Spleen (tissue), 11 donors: ENCODE measurements at regions not wholly inside any gene's neighbourhood (a gene's known extent, or its start where the extent isn't known, plus 50 kb on each side); places are given as distances from the start of the nearest gene placed in this dataset.
"Not testable (repeated sequence)": the region's sequence is repeated elsewhere in the genome, so short reads cannot be mapped to it uniquely, and the experiment has no call there.

Experiments
- DNase-seq: peaks from one replicate; pipeline ENCODE4 v3.0.0-alpha.2; 2020
- H3K27ac ChIP-seq, 8 donors: fragments of 200-600 bp; sonication (generic) in 7 of 8; 1 replicate in 4 of 8; 2 replicates in 4 of 8; pipeline versions ENCODE4 v1.5.0 to v1.8.0; 2016 to 2021; ENCODE audit warnings: inconsistent platforms in 4 of 8, mild to moderate bottlenecking in 4 of 8, moderate library complexity in 1 of 8
- H3K27me3 ChIP-seq, 7 donors: fragments of 200-600 bp; sonication (generic) in 6 of 7; replicated peaks in 1 of 7; 1 replicate in 4 of 7; 2 replicates in 3 of 7; pipeline versions ENCODE4 v1.5.0 to v1.8.0; 2016 to 2021; ENCODE audit warnings: inconsistent platforms in 3 of 7, mild to moderate bottlenecking in 1 of 7
- H3K36me3 ChIP-seq, 6 donors: fragments of 200-600 bp; sonication (generic) in 5 of 6; 1 replicate in 4 of 6; 2 replicates in 2 of 6; pipeline versions ENCODE4 v1.5.0 to v1.8.0; 2016 to 2021; ENCODE audit warnings: inconsistent platforms in 2 of 6
- H3K4me1 ChIP-seq, 6 donors: fragments of 200-600 bp; sonication (generic) in 5 of 6; 1 replicate in 3 of 6; 2 replicates in 3 of 6; pipeline versions ENCODE4 v1.5.0 to v1.8.0; 2016 to 2021; ENCODE audit warnings: inconsistent platforms in 3 of 6
- H3K4me3 ChIP-seq, 8 donors: fragments of 200-600 bp; sonication (generic) in 7 of 8; 1 replicate in 4 of 8; 2 replicates in 4 of 8; pipeline versions ENCODE4 v1.5.0 to v1.8.0; 2016 to 2021; ENCODE audit warnings: inconsistent platforms in 4 of 8, mild to moderate bottlenecking in 4 of 8, moderate library complexity in 2 of 8
- H3K9me3 ChIP-seq, 8 donors: fragments of 200-600 bp; sonication (generic) in 7 of 8; 1 replicate in 4 of 8; 2 replicates in 4 of 8; pipeline versions ENCODE4 v1.5.0 to v1.8.0; 2016 to 2021; ENCODE audit warnings: inconsistent platforms in 4 of 8
- CTCF ChIP-seq, 11 experiments: fragments of 200-600 bp in 7 of 11; fragments of 450-650 bp in 4 of 11; sonication (generic) in 4 of 11; IDR thresholded peaks in 8 of 11; conservative IDR thresholded peaks in 3 of 11; 1 replicate in 7 of 11; 2 replicates in 4 of 11; pipeline versions ENCODE4 v1.4.0 to v1.8.0; 2016 to 2021; ENCODE audit warnings: antibody characterized with exemption in 11 of 11, inconsistent platforms in 4 of 11, mild to moderate bottlenecking in 1 of 11
- POLR2A ChIP-seq, 3 donors: fragments of 450-650 bp; IDR thresholded peaks; one replicate each; pipeline ENCODE4 v1.5.1; 2017; ENCODE audit warnings: antibody characterized with exemption in 3 of 3, mild to moderate bottlenecking in 1 of 3
- POLR2AphosphoS5 ChIP-seq, 3 donors: sonication (generic); formaldehyde crosslinking; IDR thresholded peaks; one replicate each; pipeline ENCODE4 v1.5.1; 2017; ENCODE audit warnings: antibody characterized with exemption in 3 of 3
- whole genome bisulfite sequencing, 5 donors: extraction: QIAGEN DNeasy Blood & Tissue Kit in 3 of 5; methylation state at CpG; one replicate each; pipeline versions ENCODE4 v1.1.5 to v1.1.7; 2013 to 2018; 5-methylcytosine and 5-hydroxymethylcytosine counted together
- intact Hi-C: fragments of 100-400 bp; cut with DNase I; formaldehyde crosslinking; loops from one replicate; pipeline ENCODE4 v1.15.0; 2023; ENCODE audit warnings: low total_unique reads
- donor health status: healthy with polysubstance abuse.
- donor health status: DM: no; HTN: no; CAD: no; lungs with moderate emphysema.
- donor health status: DM: no; HTN: no; CAD: no.
- donor health status: Bipolar disorder and iron deficiency.
- donor health status: healthy.
- donor health status: DM: no; HTN: no; CAD: no.
- donor health status: DM: yes; HTN: yes; CAD: no.

GRCh38 chr9:90702441-90702955, 59.9 kb upstream of the DIRAS2 start:
- intact Hi-C loops, result no loop called here
- no peaks in the 10 kb centered on the region for H3K36me3 ChIP-seq

GRCh38 chr9:90698871-90699440, 56.3 kb upstream of the DIRAS2 start:
- 74 to 84% (median 75%) methylated on average over 6 of the region's 6 CpGs for WGBS, 5 donors
- no peak for DNase-seq
- H3K27me3 ChIP-seq, result peaks cover 0 to 9% (median 0%) of the 10 kb centered on the region in 7 donors
- TF ChIP-seq POLR2A (IDR thresholded peaks at IDR 0.05), result no peak
- no peak for TF ChIP-seq POLR2AphosphoS5 (IDR thresholded peaks at IDR 0.05)
- intact Hi-C loops, result no loop called here
- H3K9me3 ChIP-seq, result no peaks in the 10 kb centered on the region
- peak overlapping the region in 2 of 8 donors; percentile 46 to 47 for H3K27ac ChIP-seq
- no peaks in the 10 kb centered on the region for H3K36me3 ChIP-seq
- H3K4me1 ChIP-seq, result peaks cover 0 to 7% (median 0%) of the 10 kb centered on the region in 6 donors
- H3K4me3 ChIP-seq, result no peak overlapping the region

More at GRCh38 chr9:90702441-90702955, 59.9 kb upstream of the DIRAS2 start:
- DNase-seq, result no peak
- WGBS, 5 donors, result 39 to 74% (median 56%) methylated on average over 2 of the region's 2 CpGs
- Histone ChIP-seq H3K4me3 (no peak overlapping the region), H3K4me1 (peaks cover 0 to 7% (median 0%) of the 10 kb centered on the region in 6 donors), H3K27ac (peak overlapping the region in 3 of 8 donors; percentile 29 to 55 (median 30)), H3K27me3 (peaks cover 0 to 9% (median 0%) of the 10 kb centered on the region in 7 donors), H3K9me3 (no peaks in the 10 kb centered on the region)
- TF ChIP-seq POLR2A (IDR thresholded peaks at IDR 0.05) (no peak), POLR2AphosphoS5 (IDR thresholded peaks at IDR 0.05) (no peak), CTCF (IDR thresholded peaks at IDR 0.05 in 8 of 11, conservative IDR thresholded peaks at IDR 0.05 in 3 of 11) (no peak)

GRCh38 chr9:90697808-90698207, 55.2 kb upstream of the DIRAS2 start:
- intact Hi-C loops, result no loop called here
- H3K27ac ChIP-seq, result peak overlapping the region in 2 of 8 donors; percentile 46 to 47
- H3K9me3 ChIP-seq, result no peaks in the 10 kb centered on the region
- H3K36me3 ChIP-seq, result no peaks in the 10 kb centered on the region
- TF ChIP-seq POLR2A (IDR thresholded peaks at IDR 0.05), result no peak
- TF ChIP-seq POLR2AphosphoS5 (IDR thresholded peaks at IDR 0.05), result no peak
- no peak for TF ChIP-seq CTCF (IDR thresholded peaks at IDR 0.05 in 8 of 11, conservative IDR thresholded peaks at IDR 0.05 in 3 of 11)
- peaks cover 0 to 7% (median 0%) of the 10 kb centered on the region in 6 donors for H3K4me1 ChIP-seq
- H3K4me3 ChIP-seq, result no peak overlapping the region
- H3K27me3 ChIP-seq, result peaks cover 0 to 7% (median 0%) of the 10 kb centered on the region in 7 donors
- 45 to 79% (median 69%) methylated on average over 5 of the region's 5 CpGs for WGBS, 5 donors
- DNase-seq, result no peak

DNA sequence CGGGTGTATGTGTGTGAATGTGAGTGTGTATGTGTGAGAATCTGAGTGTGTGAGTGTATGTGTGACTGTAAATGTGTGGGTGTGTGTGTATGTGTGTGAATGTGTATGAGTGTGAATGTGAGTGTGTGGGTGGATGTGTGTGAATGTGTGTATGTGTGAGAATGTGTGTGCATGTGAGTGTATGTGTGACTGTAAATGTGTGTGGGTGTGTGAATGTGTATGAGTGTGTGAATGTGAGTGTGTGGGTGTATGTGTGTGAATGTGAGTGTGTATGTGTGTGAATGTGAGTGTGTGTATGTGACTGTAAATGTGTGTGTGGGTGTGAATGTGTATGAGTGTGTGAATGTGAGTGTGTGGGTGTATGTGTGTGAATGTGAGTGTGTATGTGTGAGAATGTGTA, 51.6 kb upstream of the DIRAS2 start:
- H3K4me1 ChIP-seq, H3K27ac ChIP-seq, DNase-seq, H3K27me3 ChIP-seq, H3K36me3 ChIP-seq, intact Hi-C loops, H3K9me3 ChIP-seq, H3K4me3 ChIP-seq: not testable (repeated sequence)
- 0 to 97% (median 88%) methylated on average over 1 of the region's 1 CpG for WGBS, 5 donors
